ENCODE measurements at regions not wholly inside any gene's neighbourhood (a gene's known extent, or its start where the extent isn't known, plus 50 kb on each side); places are given as distances from the start of the nearest gene placed in this dataset.

- TF ChIP-seq CTCF (conservative IDR thresholded peaks at IDR 0.05) (no peak), ZFX (IDR thresholded peaks at IDR 0.05) (no peak)
These were observed 2155.9 kb downstream of the PCDH9 start for GRCh38 chr13:65074248-65074647.

Data from C4-2B (cell line).